AG09319 (cell line): ENCODE measurements at regions not wholly inside any gene's neighbourhood (a gene's known extent, or its start where the extent isn't known, plus 50 kb on each side); places are given as distances from the start of the nearest gene placed in this dataset.

Experiments
- DNase-seq: peaks from one replicate; pipeline ENCODE4 v3.0.0-alpha.2; 2010; ENCODE audit warnings: low read depth; ENCODE audit errors: extremely low read depth
- CTCF ChIP-seq: IDR thresholded peaks from 2 replicates; pipeline ENCODE4 v1.5.1; 2011; ENCODE audit warnings: low read depth, mild to moderate bottlenecking, inconsistent platforms, low read length, moderate library complexity

- no peak for DNase-seq
- TF ChIP-seq CTCF, result no peak
These were observed 115.7 kb upstream of the TRPC4 start for GRCh38 chr13:37985281-37985680.

GRCh38 chr13:37984357-37984756 lies 114.8 kb upstream of the TRPC4 start:
- TF ChIP-seq CTCF, result no peak
- no peak for DNase-seq

GRCh38 chr13:37981932-37982331 lies 112.4 kb upstream of the TRPC4 start:
- DNase-seq, result no peak
- no peak for TF ChIP-seq CTCF

- TF ChIP-seq CTCF, result no peak
- no peak for DNase-seq
These were observed 109.1 kb upstream of the TRPC4 start for GRCh38 chr13:37978680-37979079.

- DNase-seq, result no peak
These were observed 99.0 kb upstream of the TRPC4 start for GRCh38 chr13:37968555-37968954.

GRCh38 chr13:37966266-37966665 lies 96.7 kb upstream of the TRPC4 start:
- TF ChIP-seq CTCF, result no peak
- no peak for DNase-seq

More at GRCh38 chr13:37968555-37968954, 99.0 kb upstream of the TRPC4 start:
- TF ChIP-seq CTCF, result no peak

- TF ChIP-seq CTCF, result no peak
- DNase-seq, result no peak
These were observed 90.9 kb upstream of the TRPC4 start for GRCh38 chr13:37960427-37960826.
